ENCODE measurements at regions not wholly inside any gene's neighbourhood (a gene's known extent, or its start where the extent isn't known, plus 50 kb on each side); places are given as distances from the start of the nearest gene placed in this dataset.

DNA sequence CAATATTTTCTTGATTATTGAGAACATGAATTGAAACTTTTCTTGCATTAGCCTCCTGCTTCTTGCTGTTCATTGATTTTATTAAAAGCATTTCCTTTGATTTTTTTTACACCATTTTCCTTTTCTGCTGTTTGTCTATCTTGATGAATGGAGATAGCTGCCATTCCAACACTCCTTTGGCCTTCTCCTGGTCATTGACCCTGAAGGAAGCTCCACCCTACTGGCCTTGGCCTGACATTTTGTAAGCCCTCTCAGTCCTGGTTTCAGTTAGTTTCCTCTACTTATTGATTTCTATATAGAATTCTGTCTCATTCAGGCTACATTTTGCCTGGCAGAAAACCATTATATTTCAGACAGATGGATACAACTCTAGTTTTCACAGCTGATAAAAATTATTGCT, 115.1 kb upstream of the DMRTA1 start:
- no peak for DNase-seq (ENCODE audit: low spot score in 2 of 2)
- TF ChIP-seq POLR2A (IDR thresholded peaks at IDR 0.05) (no peak), CTCF (IDR thresholded peaks at IDR 0.05) (no peak), EP300 (IDR thresholded peaks at IDR 0.05) (no peak), POLR2AphosphoS5 (IDR thresholded peaks at IDR 0.05) (no peak)
- Histone ChIP-seq H3K27me3 (no peaks in the 10 kb centered on the region), H3K4me3 (no peak overlapping the region), H3K9me3 (no peaks in the 10 kb centered on the region), H3K36me3 (no peaks in the 10 kb centered on the region), H3K4me1 (no peaks in the 10 kb centered on the region), H3K27ac (no peak overlapping the region)

DNA sequence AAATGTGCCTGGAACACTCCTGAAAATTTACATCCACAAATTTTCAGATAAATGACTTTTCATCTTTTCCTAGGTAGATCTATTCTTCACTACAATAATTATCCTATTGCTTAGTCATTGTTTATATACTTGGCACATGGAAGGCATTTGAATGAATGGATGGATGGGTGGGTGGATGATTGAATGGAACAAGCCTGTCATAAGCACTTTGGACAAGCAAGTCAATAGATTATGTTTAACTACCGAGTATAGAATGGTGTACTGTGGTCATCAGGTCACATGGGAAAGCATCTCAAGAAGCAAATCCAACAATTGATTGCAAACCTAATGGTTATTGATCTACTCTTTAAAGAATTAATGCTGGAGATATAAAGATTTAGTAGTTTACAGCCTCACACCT, 114.4 kb upstream of the DMRTA1 start:
- no peak overlapping the region for H3K4me3 ChIP-seq
- 61% methylated on average over 1 of the region's 1 CpG for WGBS
- no peaks in the 10 kb centered on the region for H3K9me3 ChIP-seq
- no peaks in the 10 kb centered on the region for H3K36me3 ChIP-seq
- H3K27ac ChIP-seq = no peak overlapping the region
- H3K27me3 ChIP-seq = no peaks in the 10 kb centered on the region
- DNase-seq (ENCODE audit: low spot score in 2 of 2) = no peak
- H3K4me1 ChIP-seq = no peaks in the 10 kb centered on the region
- no peak for TF ChIP-seq EP300 (IDR thresholded peaks at IDR 0.05)
- no peak for TF ChIP-seq CTCF (IDR thresholded peaks at IDR 0.05)
- TF ChIP-seq POLR2AphosphoS5 (IDR thresholded peaks at IDR 0.05) = no peak
- no peak for TF ChIP-seq POLR2A (IDR thresholded peaks at IDR 0.05)

GRCh38 chr9:22337261-22337660, 109.4 kb upstream of the DMRTA1 start:
- H3K27ac ChIP-seq = no peak overlapping the region
- 57% methylated on average over 1 of the region's 1 CpG for WGBS
- H3K27me3 ChIP-seq = no peaks in the 10 kb centered on the region
- no peaks in the 10 kb centered on the region for H3K36me3 ChIP-seq
- no peaks in the 10 kb centered on the region for H3K9me3 ChIP-seq
- no peak for DNase-seq (ENCODE audit: low spot score in 2 of 2)
- H3K4me1 ChIP-seq = no peaks in the 10 kb centered on the region
- no peak for TF ChIP-seq POLR2A (IDR thresholded peaks at IDR 0.05)
- no peak for TF ChIP-seq EP300 (IDR thresholded peaks at IDR 0.05)
- TF ChIP-seq CTCF (IDR thresholded peaks at IDR 0.05) = no peak
- no peak for TF ChIP-seq POLR2AphosphoS5 (IDR thresholded peaks at IDR 0.05)
- no peak overlapping the region for H3K4me3 ChIP-seq

GRCh38 chr9:22342491-22343217, 104.0 kb upstream of the DMRTA1 start:
- Histone ChIP-seq H3K4me1 (no peaks in the 10 kb centered on the region), H3K9me3 (no peaks in the 10 kb centered on the region), H3K27ac (no peak overlapping the region), H3K36me3 (no peaks in the 10 kb centered on the region), H3K4me3 (no peak overlapping the region), H3K27me3 (no peaks in the 10 kb centered on the region)
- no peak for DNase-seq (ENCODE audit: low spot score in 2 of 2)
- WGBS = 30% methylated on average over 3 of the region's 3 CpGs
- TF ChIP-seq POLR2AphosphoS5 (IDR thresholded peaks at IDR 0.05) (no peak), CTCF (IDR thresholded peaks at IDR 0.05) (no peak), POLR2A (IDR thresholded peaks at IDR 0.05) (no peak), EP300 (IDR thresholded peaks at IDR 0.05) (no peak)

GRCh38 chr9:22343218-22343611, 103.4 kb upstream of the DMRTA1 start:
- no peak for TF ChIP-seq EP300 (IDR thresholded peaks at IDR 0.05)
- no peak for TF ChIP-seq POLR2A (IDR thresholded peaks at IDR 0.05)
- TF ChIP-seq POLR2AphosphoS5 (IDR thresholded peaks at IDR 0.05) = no peak
- TF ChIP-seq CTCF (IDR thresholded peaks at IDR 0.05) = no peak
- Histone ChIP-seq H3K36me3 (no peaks in the 10 kb centered on the region), H3K4me3 (no peak overlapping the region), H3K27ac (no peak overlapping the region), H3K9me3 (no peaks in the 10 kb centered on the region), H3K4me1 (no peaks in the 10 kb centered on the region), H3K27me3 (no peaks in the 10 kb centered on the region)
- no peak for DNase-seq (ENCODE audit: low spot score in 2 of 2)
- 100% methylated on average over 1 of the region's 1 CpG for WGBS

Measured in suprapubic skin (tissue), 4 donors.